H9 (cell line): ENCODE measurements at regions not wholly inside any gene's neighbourhood (a gene's known extent, or its start where the extent isn't known, plus 50 kb on each side); places are given as distances from the start of the nearest gene placed in this dataset.

ENCODE experiments used
- DNase-seq: peaks from one replicate; pipeline ENCODE4 v3.0.0-alpha.2; 2017
- H2AFZ ChIP-seq: one replicate; pipeline ENCODE4 v1.6.1; 2013; ENCODE audit warnings: mild to moderate bottlenecking, low read length, control low read depth, moderate library complexity
- H2AK5ac ChIP-seq: 2 replicates; pipeline ENCODE4 v1.6.1; 2013; ENCODE audit warnings: low read length, control low read depth, mixed read lengths; ENCODE audit not compliant: insufficient read length
- H2BK120ac ChIP-seq: one replicate; pipeline ENCODE4 v1.6.1; 2013; ENCODE audit warnings: low read depth, mild to moderate bottlenecking, low read length, control low read depth, inconsistent platforms; ENCODE audit not compliant: poor library complexity, severe bottlenecking
- H2BK12ac ChIP-seq: 2 replicates; pipeline ENCODE4 v1.6.1; 2013; ENCODE audit warnings: low read length, control low read depth, mixed read lengths, low read depth; ENCODE audit not compliant: insufficient read length
- H2BK15ac ChIP-seq: 2 replicates; pipeline ENCODE4 v1.6.1; 2013; ENCODE audit warnings: low read depth, low read length, control low read depth
- H2BK20ac ChIP-seq: one replicate; pipeline ENCODE4 v1.6.1; 2013; ENCODE audit warnings: low read depth, mild to moderate bottlenecking, low read length, control low read depth, inconsistent platforms; ENCODE audit not compliant: poor library complexity, severe bottlenecking
- H2BK5ac ChIP-seq: 2 replicates; pipeline ENCODE4 v1.6.1; 2013; ENCODE audit warnings: low read length, control low read depth, mixed read lengths; ENCODE audit not compliant: insufficient read length
- H3K14ac ChIP-seq: 2 replicates; pipeline ENCODE4 v1.6.1; 2013; ENCODE audit warnings: low read length, control low read depth; ENCODE audit not compliant: insufficient read depth
- H3K18ac ChIP-seq: 2 replicates; pipeline ENCODE4 v1.6.1; 2013; ENCODE audit warnings: low read depth, mild to moderate bottlenecking, mixed read lengths, low read length, control low read depth; ENCODE audit not compliant: insufficient read length
- H3K23ac ChIP-seq: 2 replicates; pipeline ENCODE4 v1.6.1; 2013; ENCODE audit warnings: low read length, control low read depth, mixed read lengths, low read depth; ENCODE audit not compliant: insufficient read length
- H3K23me2 ChIP-seq: 2 replicates; pipeline ENCODE4 v1.6.1; 2013; ENCODE audit warnings: low read depth, mild to moderate bottlenecking, mixed read lengths, low read length, control low read depth; ENCODE audit not compliant: insufficient read length, poor library complexity, severe bottlenecking
- H3K27ac ChIP-seq: 2 replicates; pipeline ENCODE4 v1.5.1; 2013; ENCODE audit warnings: low read length, control low read depth, mixed read lengths, low read depth; ENCODE audit not compliant: insufficient read length
- H3K27me3 ChIP-seq: 2 replicates; pipeline ENCODE4 v1.6.1; 2013; ENCODE audit warnings: low read length, control low read depth, inconsistent platforms; ENCODE audit not compliant: insufficient read depth
- H3K4ac ChIP-seq: 2 replicates; pipeline ENCODE4 v1.6.1; 2013; ENCODE audit warnings: low read depth, mild to moderate bottlenecking, control low read depth, inconsistent platforms, low read length, moderate library complexity
- H3K4me1 ChIP-seq: 2 replicates; pipeline ENCODE4 v1.6.1; 2013; ENCODE audit warnings: low read length, control low read depth, inconsistent platforms; ENCODE audit not compliant: insufficient read depth
- H3K4me2 ChIP-seq: 2 replicates; pipeline ENCODE4 v1.6.1; 2013; ENCODE audit warnings: low read length, control low read depth, mixed read lengths; ENCODE audit not compliant: insufficient read length, insufficient read depth
- H3K56ac ChIP-seq: 2 replicates; pipeline ENCODE4 v1.6.1; 2013; ENCODE audit warnings: low read depth, mild to moderate bottlenecking, mixed read lengths, low read length, control low read depth; ENCODE audit not compliant: insufficient read length
- H3K79me1 ChIP-seq: 2 replicates; pipeline ENCODE4 v1.6.1; 2013; ENCODE audit warnings: low read depth, mild to moderate bottlenecking, moderate library complexity, low read length, control low read depth, inconsistent platforms; ENCODE audit not compliant: insufficient read depth, poor library complexity, severe bottlenecking
- H3K79me2 ChIP-seq: 2 replicates; pipeline ENCODE4 v1.6.1; 2013; ENCODE audit warnings: low read length, control low read depth, inconsistent platforms; ENCODE audit not compliant: insufficient read depth
- H3K9ac ChIP-seq: 2 replicates; pipeline ENCODE4 v1.6.1; 2013; ENCODE audit warnings: low read length, control low read depth, mixed read lengths; ENCODE audit not compliant: insufficient read length; ENCODE audit errors: extremely low read depth
- H3K9me3 ChIP-seq: one replicate; pipeline ENCODE4 v1.6.1; 2013; ENCODE audit warnings: low read depth, low read length, inconsistent platforms; ENCODE audit not compliant: control insufficient read depth
- H3T11ph ChIP-seq: one replicate; pipeline ENCODE4 v1.6.1; 2013; ENCODE audit warnings: mild to moderate bottlenecking, low read length, control low read depth, inconsistent platforms
- H4K20me1 ChIP-seq: one replicate; pipeline ENCODE4 v1.6.1; 2013; ENCODE audit not compliant: control insufficient read depth, insufficient read length, insufficient read depth
- H4K5ac ChIP-seq: 2 replicates; pipeline ENCODE4 v1.6.1; 2013; ENCODE audit warnings: low read depth, mild to moderate bottlenecking, mixed read lengths, low read length, control low read depth; ENCODE audit not compliant: insufficient read length
- H4K8ac ChIP-seq: replicated peaks from 2 replicates; pipeline ENCODE4 v1.6.1; 2013; ENCODE audit warnings: low read length, control low read depth, mixed read lengths, low read depth; ENCODE audit not compliant: insufficient read length
- H4K91ac ChIP-seq: 2 replicates; pipeline ENCODE4 v1.6.1; 2013; ENCODE audit warnings: low read depth, mild to moderate bottlenecking, moderate library complexity, mixed read lengths, low read length, control low read depth; ENCODE audit not compliant: insufficient read length
- H3K27ac Mint-ChIP-seq, 3 experiments: 2 replicates in 2 of 3; 3 replicates in 1 of 3; pipeline ENCODE4 v1.8.0; 2020 to 2021; ENCODE audit warnings: mixed read lengths in 3 of 3, mild to moderate bottlenecking in 1 of 3, moderate library complexity in 1 of 3
- H3K27me3 Mint-ChIP-seq: 2 replicates; pipeline ENCODE4 v1.8.0; 2021; ENCODE audit warnings: low read depth, mild to moderate bottlenecking, moderate library complexity, mixed read lengths
- H3K36me3 Mint-ChIP-seq, 3 experiments: 2 replicates in 2 of 3; 3 replicates in 1 of 3; pipeline ENCODE4 v1.8.0; 2020 to 2021; ENCODE audit warnings: low read depth in 3 of 3, mixed read lengths in 3 of 3; ENCODE audit not compliant: insufficient read depth in 1 of 3
- H3K4me1 Mint-ChIP-seq, 2 experiments: 2 replicates each; pipeline ENCODE4 v1.8.0; 2020; ENCODE audit warnings: mixed read lengths in 2 of 2
- H3K4me3 Mint-ChIP-seq, 2 experiments: 2 replicates in 1 of 2; 3 replicates in 1 of 2; pipeline ENCODE4 v1.8.0; 2020 to 2021; ENCODE audit warnings: mild to moderate bottlenecking in 2 of 2, mixed read lengths in 2 of 2, moderate library complexity in 1 of 2
- H3K9me3 Mint-ChIP-seq, 2 experiments: 2 replicates in 1 of 2; 3 replicates in 1 of 2; pipeline ENCODE4 v1.8.0; 2020; ENCODE audit warnings: mild to moderate bottlenecking in 2 of 2, mixed read lengths in 2 of 2, moderate library complexity in 1 of 2
- CTCF ChIP-seq: fragments of 200-600 bp; sonication (generic); conservative IDR thresholded peaks from 3 replicates; pipeline ENCODE4 v1.8.0; 2021; ENCODE audit warnings: antibody characterized with exemption, mild to moderate bottlenecking
- WGBS: extraction: QIAGEN DNeasy Blood & Tissue Kit; methylation state at CpG from one replicate; pipeline ENCODE4 v1.1.7; 2013; ENCODE audit warnings: missing lambda C conversion rate, low lambda C conversion rate, mixed read lengths; ENCODE audit not compliant: insufficient read length; ENCODE audit errors: extremely low coverage; 5-methylcytosine and 5-hydroxymethylcytosine counted together

GRCh38 chr11:128346804-128347203 lies 240.6 kb downstream of the ETS1 start:
- no peak overlapping the region for H4K91ac ChIP-seq
- no peak overlapping the region for H3K23ac ChIP-seq
- no peak overlapping the region for H3K4me3 Mint-ChIP-seq
- H3K23me2 ChIP-seq = no peaks in the 10 kb centered on the region
- H3K56ac ChIP-seq = no peak overlapping the region
- no peaks in the 10 kb centered on the region for H4K20me1 ChIP-seq
- DNase-seq = no peak
- H2BK20ac ChIP-seq = no peak overlapping the region
- no peak overlapping the region for H2AK5ac ChIP-seq
- no peak overlapping the region for H4K5ac ChIP-seq
- H2BK15ac ChIP-seq = no peak overlapping the region
- H3K18ac ChIP-seq = no peak overlapping the region
- H3K4ac ChIP-seq = no peak overlapping the region
- H3K9me3 ChIP-seq = no peaks in the 10 kb centered on the region
- TF ChIP-seq CTCF = no peak
- no peaks in the 10 kb centered on the region for H3K9me3 Mint-ChIP-seq
- no peak overlapping the region for H2BK120ac ChIP-seq
- H3K27ac Mint-ChIP-seq = no peak overlapping the region
- H3K36me3 Mint-ChIP-seq = no peaks in the 10 kb centered on the region
- no peaks in the 10 kb centered on the region for H3K79me2 ChIP-seq
- H2BK12ac ChIP-seq = no peak overlapping the region
- H3K27me3 Mint-ChIP-seq = no peaks in the 10 kb centered on the region; the same call in 1 of the 2 replicates
- no CpG with 5 or more reads among the region's 3 CpGs for WGBS
- H3K27ac ChIP-seq = no peak overlapping the region
- H3K14ac ChIP-seq = no peak overlapping the region
- no peak overlapping the region for H4K8ac ChIP-seq
- no peak overlapping the region for H3K4me2 ChIP-seq
- H3K4me1 ChIP-seq = peaks cover 4% of the 10 kb centered on the region; the same call in 1 of the 2 replicates
- no peaks in the 10 kb centered on the region for H3K27me3 ChIP-seq
- no peak overlapping the region for H2BK5ac ChIP-seq
- no peak overlapping the region for H3T11ph ChIP-seq
- no peak overlapping the region for H3K9ac ChIP-seq
- no peaks in the 10 kb centered on the region for H3K79me1 ChIP-seq
- no peak overlapping the region for H2AFZ ChIP-seq
- H3K4me1 Mint-ChIP-seq = peaks cover 15 to 16% of the 10 kb centered on the region in 2 experiments
